ENCODE measurements at regions not wholly inside any gene's neighbourhood (a gene's known extent, or its start where the extent isn't known, plus 50 kb on each side); places are given as distances from the start of the nearest gene placed in this dataset.
A peak's percentile ranks its signal among the peaks of the same experiment; 100 is the strongest.

GRCh38 chr15:70479785-70480184, 283.6 kb downstream of the UACA start:
- 68 to 89% (median 83%) methylated on average over 7 to 12 of the region's 12 CpGs for WGBS, 4 donors
- TF ChIP-seq POLR2A (IDR thresholded peaks at IDR 0.05) = no peak
- TF ChIP-seq CTCF (IDR thresholded peaks at IDR 0.05) = no peak
- H3K9me3 ChIP-seq (replicated peaks in 1 of 3) = no peaks in the 10 kb centered on the region
- no peaks in the 10 kb centered on the region for H3K36me3 ChIP-seq (replicated peaks in 1 of 2)
- DNase-seq = no peak
- H3K4me1 ChIP-seq (replicated peaks in 1 of 2) = no peaks in the 10 kb centered on the region
- H3K27ac ChIP-seq = no peak overlapping the region
- intact Hi-C loops (cut with DNase I) = loop anchor here in 1 of 2 donors (10.0 kb wide), 1 partner anchor 905 kb away; no protein-coding TSS in a partner anchor
- H3K27me3 ChIP-seq = no peaks in the 10 kb centered on the region
- no peak overlapping the region for H3K4me3 ChIP-seq

- 69 to 85% (median 77%) methylated on average over 5 to 8 of the region's 8 CpGs for WGBS, 4 donors
- DNase-seq = no peak
These were observed 284.3 kb downstream of the UACA start for GRCh38 chr15:70479056-70479455.

GRCh38 chr15:70478251-70478990, 284.9 kb downstream of the UACA start:
- peak in 4 of 7 donors; percentile 33 to 61 (median 43) for DNase-seq
- H3K27ac ChIP-seq = no peak overlapping the region
- intact Hi-C loops (cut with DNase I) = no loop called here
- WGBS, 4 donors = 59 to 70% (median 62%) methylated on average over 16 to 19 of the region's 19 CpGs
- no peaks in the 10 kb centered on the region for H3K9me3 ChIP-seq (replicated peaks in 1 of 3)
- H3K27me3 ChIP-seq = no peaks in the 10 kb centered on the region
- H3K4me3 ChIP-seq = no peak overlapping the region
- no peaks in the 10 kb centered on the region for H3K4me1 ChIP-seq (replicated peaks in 1 of 2)
- no peaks in the 10 kb centered on the region for H3K36me3 ChIP-seq (replicated peaks in 1 of 2)
- TF ChIP-seq CTCF (IDR thresholded peaks at IDR 0.05) = no peak
- TF ChIP-seq POLR2A (IDR thresholded peaks at IDR 0.05) = no peak

More at GRCh38 chr15:70479056-70479455, 284.3 kb downstream of the UACA start:
- Histone ChIP-seq H3K9me3 (replicated peaks in 1 of 3) (no peaks in the 10 kb centered on the region), H3K4me3 (no peak overlapping the region), H3K36me3 (replicated peaks in 1 of 2) (no peaks in the 10 kb centered on the region), H3K4me1 (replicated peaks in 1 of 2) (no peaks in the 10 kb centered on the region), H3K27ac (no peak overlapping the region), H3K27me3 (no peaks in the 10 kb centered on the region)
- no peak for TF ChIP-seq CTCF (IDR thresholded peaks at IDR 0.05)
- no peak for TF ChIP-seq POLR2A (IDR thresholded peaks at IDR 0.05)
- intact Hi-C loops (cut with DNase I) = no loop called here

- Histone ChIP-seq H3K27me3 (no peaks in the 10 kb centered on the region), H3K27ac (no peak overlapping the region), H3K4me3 (no peak overlapping the region), H3K4me1 (replicated peaks in 1 of 2) (no peaks in the 10 kb centered on the region), H3K9me3 (replicated peaks in 1 of 3) (no peaks in the 10 kb centered on the region), H3K36me3 (replicated peaks in 1 of 2) (no peaks in the 10 kb centered on the region)
- no peak for TF ChIP-seq CTCF (IDR thresholded peaks at IDR 0.05)
- no peak for TF ChIP-seq POLR2A (IDR thresholded peaks at IDR 0.05)
- intact Hi-C loops (cut with DNase I) = no loop called here
- DNase-seq = no peak
- 67 to 75% (median 69%) methylated on average over 8 to 9 of the region's 9 CpGs for WGBS, 4 donors
These were observed 285.6 kb downstream of the UACA start for GRCh38 chr15:70477750-70478250.
